ENCODE measurements at regions not wholly inside any gene's neighbourhood (a gene's known extent, or its start where the extent isn't known, plus 50 kb on each side); places are given as distances from the start of the nearest gene placed in this dataset.
"Not testable (repeated sequence)": the region's sequence is repeated elsewhere in the genome, so short reads cannot be mapped to it uniquely, and the experiment has no call there.

DNA sequence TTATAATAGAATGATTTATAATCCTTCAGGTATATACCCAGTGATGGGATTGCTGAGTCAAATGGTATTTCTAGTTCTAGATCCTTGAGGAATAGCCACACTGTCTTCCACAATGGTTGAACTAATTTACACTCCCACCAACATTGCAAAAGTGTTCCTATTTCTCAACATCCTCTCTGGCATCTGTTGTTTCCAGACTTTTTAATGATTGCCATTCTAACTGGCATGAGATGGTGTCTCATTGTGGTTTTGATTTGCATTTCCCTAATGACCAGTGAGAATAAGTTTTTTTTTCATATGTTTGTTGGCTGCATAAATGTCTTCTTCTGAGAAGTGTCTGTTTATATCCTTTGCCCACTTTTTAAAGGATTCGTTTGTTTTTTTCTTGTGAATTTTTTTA, 615.1 kb downstream of the STK39 start:
- ATAC-seq; DNase-seq; intact Hi-C loops (cut with micrococcal nuclease): not testable (repeated sequence)

DNA sequence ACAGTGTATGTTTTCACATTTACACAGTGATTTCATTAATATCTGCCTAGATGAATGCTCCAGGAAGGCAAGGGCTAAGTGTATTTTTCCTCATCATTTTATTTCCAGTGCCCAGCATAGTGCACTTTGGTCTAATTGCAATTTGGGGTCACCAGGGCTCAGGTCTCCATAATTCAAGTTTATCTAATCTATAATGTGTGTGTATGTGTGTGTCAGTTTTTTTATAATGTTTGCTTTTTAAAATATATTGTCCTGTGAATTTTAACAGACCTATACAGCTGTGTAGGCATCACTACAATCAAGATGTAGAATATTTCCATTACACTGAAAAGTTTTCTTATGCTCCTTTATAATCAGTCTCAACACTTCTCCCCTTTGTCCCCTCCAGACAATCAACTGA, 620.4 kb downstream of the STK39 start:
- intact Hi-C loops (cut with micrococcal nuclease): no loop called here
- no peak for ATAC-seq
- DNase-seq: no peak

DNA sequence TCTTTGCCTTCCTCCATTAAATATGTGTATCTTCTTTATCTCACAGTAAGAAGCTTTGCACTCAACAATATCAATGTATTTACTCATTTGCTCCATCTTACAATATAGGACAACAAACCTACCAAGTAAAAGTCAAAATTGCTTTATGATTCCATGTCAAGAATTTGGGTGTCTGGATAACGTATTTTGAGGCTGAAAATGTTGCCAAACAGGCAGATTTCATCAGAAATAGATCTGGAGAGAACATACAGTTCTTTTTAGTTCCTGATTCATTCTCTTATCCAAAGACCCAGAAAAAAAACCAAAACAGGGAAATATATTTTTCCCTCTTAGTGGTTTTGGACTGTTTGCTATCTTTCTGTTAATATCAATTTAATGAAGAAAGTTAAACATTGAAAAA, 621.1 kb downstream of the STK39 start:
- ATAC-seq: no peak
- intact Hi-C loops (cut with micrococcal nuclease): no loop called here
- DNase-seq: no peak

- intact Hi-C loops (cut with micrococcal nuclease): no loop called here
- DNase-seq (no peak), ATAC-seq (no peak)
These were observed 630.4 kb downstream of the STK39 start for GRCh38 chr2:167616997-167617396.

- no peak for ATAC-seq
These were observed 633.9 kb downstream of the STK39 start for GRCh38 chr2:167613471-167613870.

GRCh38 chr2:167608487-167608886, 638.9 kb downstream of the STK39 start:
- DNase-seq (no peak), ATAC-seq (no peak)
- intact Hi-C loops (cut with micrococcal nuclease): no loop called here

More at GRCh38 chr2:167613471-167613870, 633.9 kb downstream of the STK39 start:
- intact Hi-C loops (cut with micrococcal nuclease): no loop called here
- DNase-seq: no peak

DNA sequence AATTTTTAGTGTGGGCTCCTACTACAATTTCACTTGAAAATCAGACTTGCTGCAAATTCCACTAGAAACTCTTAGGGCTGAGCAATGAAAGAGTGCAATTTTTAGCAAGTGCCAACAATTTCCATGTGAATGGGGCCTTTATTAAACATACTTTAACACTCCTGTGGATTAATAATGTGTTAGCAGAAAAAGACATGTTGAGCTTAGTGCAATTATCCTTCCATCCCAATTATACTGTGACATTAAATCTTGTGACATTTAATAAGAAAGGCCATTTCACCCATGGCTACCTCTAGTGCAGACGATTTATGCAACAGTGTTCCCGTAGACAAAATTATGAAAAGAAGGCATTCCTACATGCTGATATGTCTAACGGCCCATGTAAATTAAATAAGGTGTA, 639.7 kb downstream of the STK39 start:
- DNase-seq (no peak), ATAC-seq (no peak)
- intact Hi-C loops (cut with micrococcal nuclease): no loop called here

DNA sequence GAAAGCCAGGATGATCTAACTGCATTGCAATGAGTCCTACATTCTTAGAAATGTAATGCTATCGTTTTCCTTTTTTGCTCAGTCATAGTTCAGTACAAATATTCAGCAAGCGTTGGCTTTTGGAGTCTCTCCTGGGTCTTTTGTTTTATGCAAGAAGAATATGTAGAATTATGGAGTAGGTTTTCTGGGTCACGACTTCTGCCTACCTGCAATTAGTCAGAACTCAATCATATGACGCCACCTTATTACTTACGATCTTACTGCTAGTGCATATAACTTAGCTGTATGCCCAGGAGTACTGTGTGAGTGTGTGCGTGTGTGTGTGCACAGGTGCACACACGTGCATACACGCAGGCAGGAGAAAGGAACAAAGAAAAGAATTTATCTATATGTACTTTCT, 640.2 kb downstream of the STK39 start:
- DNase-seq (no peak), ATAC-seq (no peak)
- intact Hi-C loops (cut with micrococcal nuclease): no loop called here

- ATAC-seq: no peak
- no peak for DNase-seq
- intact Hi-C loops (cut with micrococcal nuclease): no loop called here
These were observed 645.3 kb downstream of the STK39 start for GRCh38 chr2:167602122-167602521.

DNA sequence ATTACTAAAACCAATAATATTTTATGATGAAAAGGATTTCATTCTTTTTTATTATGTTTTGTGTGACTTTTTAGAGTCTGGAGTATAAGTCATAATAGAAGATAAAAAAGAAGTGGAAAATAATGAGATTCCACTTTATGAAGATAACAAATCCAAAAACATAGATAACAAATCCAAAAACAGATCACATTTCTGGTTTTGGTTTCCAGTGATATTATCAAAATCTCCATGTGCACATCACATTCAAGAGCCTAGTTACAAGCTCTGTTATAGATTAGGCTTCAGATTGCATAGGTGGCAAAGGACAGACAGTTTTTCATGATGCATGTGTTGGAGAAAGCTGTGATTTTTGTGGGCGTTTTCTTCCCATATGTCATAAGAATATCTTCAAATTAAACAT, 648.2 kb downstream of the STK39 start:
- DNase-seq (no peak), ATAC-seq (no peak)
- intact Hi-C loops (cut with micrococcal nuclease): no loop called here

- ATAC-seq (no peak), DNase-seq (no peak)
- intact Hi-C loops (cut with micrococcal nuclease): no loop called here
These were observed 651.4 kb downstream of the STK39 start for GRCh38 chr2:167595839-167596471.

- intact Hi-C loops (cut with micrococcal nuclease): no loop called here
These were observed 652.4 kb downstream of the STK39 start for GRCh38 chr2:167595021-167595420.

GRCh38 chr2:167592441-167592840, 655.0 kb downstream of the STK39 start:
- ATAC-seq (no peak), DNase-seq (no peak)
- intact Hi-C loops (cut with micrococcal nuclease): no loop called here

More at GRCh38 chr2:167595021-167595420, 652.4 kb downstream of the STK39 start:
- ATAC-seq: no peak
- DNase-seq: no peak

- intact Hi-C loops (cut with micrococcal nuclease): no loop called here
- no peak for DNase-seq
- no peak for ATAC-seq
These were observed 664.8 kb downstream of the STK39 start for GRCh38 chr2:167582619-167583018.

DNA sequence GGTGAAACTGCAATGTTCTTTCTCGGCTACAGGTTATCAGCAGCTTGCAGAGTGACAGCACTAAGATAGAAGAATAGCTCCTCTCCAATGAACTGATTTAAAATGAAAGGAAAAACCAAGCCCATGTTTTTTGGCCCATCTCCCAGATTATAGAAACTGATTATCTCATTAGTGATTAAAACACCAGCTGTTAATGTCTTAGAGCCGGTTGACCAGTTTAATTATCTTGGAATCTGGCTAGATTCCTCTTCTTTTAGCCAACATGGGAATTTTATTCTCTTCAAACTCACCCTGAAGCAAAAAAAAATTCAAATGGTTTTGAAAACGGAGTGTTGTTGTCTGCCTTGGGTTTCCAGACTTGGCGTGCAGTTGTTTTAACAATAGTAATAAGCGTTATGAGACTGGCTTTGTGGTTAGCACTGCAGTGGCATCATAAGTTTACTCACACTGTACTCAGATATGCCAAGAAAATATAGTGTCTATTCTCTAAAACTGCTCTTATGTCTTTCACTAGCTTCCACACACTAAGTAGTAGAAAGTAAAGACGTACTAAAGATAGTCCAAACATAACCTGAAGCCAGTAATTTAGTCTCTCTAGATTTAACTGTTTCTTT, 665.3 kb downstream of the STK39 start:
- no peak for DNase-seq
- no peak for ATAC-seq

DNA sequence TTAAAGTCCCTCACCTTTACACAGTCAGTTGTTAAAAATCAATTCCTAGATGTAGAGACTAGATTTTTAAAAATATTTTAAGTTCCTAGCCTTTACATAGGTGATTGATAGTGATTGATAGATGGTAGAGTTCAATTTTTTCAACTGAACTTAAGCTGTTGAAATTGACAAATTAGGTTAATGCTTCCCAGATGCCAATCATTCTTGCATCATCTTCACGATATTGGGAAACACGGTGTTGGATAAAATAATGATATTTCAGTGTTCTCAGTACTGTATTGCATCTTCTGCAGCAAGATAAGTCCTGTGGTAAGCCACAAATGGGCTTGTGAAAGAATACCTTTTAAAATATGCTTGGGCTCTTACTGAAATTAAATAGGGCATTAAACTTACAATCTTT, 667.6 kb downstream of the STK39 start:
- intact Hi-C loops (cut with micrococcal nuclease): no loop called here
- no peak for ATAC-seq
- no peak for DNase-seq

More for the DNA sequence above, 665.3 kb downstream of the STK39 start:
- intact Hi-C loops (cut with micrococcal nuclease): no loop called here

GRCh38 chr2:167575276-167575675, 672.1 kb downstream of the STK39 start:
- DNase-seq (no peak), ATAC-seq (no peak)
- intact Hi-C loops (cut with micrococcal nuclease): no loop called here

DNA sequence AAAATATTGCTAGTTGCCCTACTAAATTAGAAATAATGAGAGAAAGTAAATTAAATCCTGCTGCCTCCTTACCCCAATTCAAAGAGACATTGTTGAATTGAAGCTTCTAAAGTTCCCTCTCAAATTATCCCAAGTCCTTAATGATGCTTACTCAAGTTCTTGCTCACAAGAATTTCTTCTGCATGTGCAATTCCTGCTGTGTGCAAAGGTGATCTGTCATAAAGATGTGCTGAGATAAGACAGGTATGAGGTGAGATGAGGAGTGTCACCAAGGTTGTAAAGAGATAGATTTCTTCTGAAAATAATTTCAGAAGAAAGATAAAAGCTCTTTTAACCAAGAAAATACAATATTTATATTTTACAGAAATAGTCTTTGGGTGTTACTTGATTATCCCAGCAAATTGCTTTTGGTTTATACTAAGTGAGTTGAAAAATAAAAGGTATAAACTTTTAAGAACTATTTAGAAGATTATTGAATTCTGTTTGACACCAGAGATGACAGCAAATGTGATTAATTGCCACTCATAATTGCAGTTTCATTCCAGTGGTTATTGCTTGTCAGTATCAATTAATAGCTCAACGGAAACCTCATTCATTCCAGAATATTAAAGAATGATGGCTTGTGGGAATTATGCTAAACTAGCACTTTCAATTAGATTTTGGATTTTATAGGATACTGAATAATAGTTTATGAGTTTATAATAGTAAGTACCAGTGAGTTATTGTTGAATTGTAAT, 674.3 kb downstream of the STK39 start:
- DNase-seq (no peak), ATAC-seq (no peak)
- intact Hi-C loops (cut with micrococcal nuclease): no loop called here

- no peak for ATAC-seq
- intact Hi-C loops (cut with micrococcal nuclease): no loop called here
- no peak for DNase-seq
These were observed 677.0 kb downstream of the STK39 start for GRCh38 chr2:167570370-167570769.

- DNase-seq; ATAC-seq; intact Hi-C loops (cut with micrococcal nuclease): not testable (repeated sequence)
These were observed 675.8 kb downstream of the XIRP2 start for GRCh38 chr2:167563885-167564619.
